A549 (cell line): ENCODE measurements at regions not wholly inside any gene's neighbourhood (a gene's known extent, or its start where the extent isn't known, plus 50 kb on each side); places are given as distances from the start of the nearest gene placed in this dataset.

Experiments used
- BHLHE40 ChIP-seq: IDR thresholded peaks from 2 replicates; pipeline ENCODE4 v1.6.1; 2012; ENCODE audit warnings: low read depth, low read length, inconsistent platforms
- ELK1 ChIP-seq: fragments of 150-350 bp; IDR thresholded peaks from 2 replicates; pipeline ENCODE4 v1.6.1; 2014; ENCODE audit warnings: low read depth, mild to moderate bottlenecking, low read length
- NFE2L2 ChIP-seq: fragments of 150-350 bp; conservative IDR thresholded peaks from 2 replicates; pipeline ENCODE4 v1.6.1; 2014; ENCODE audit warnings: low read length
- RAD21 ChIP-seq, 2 experiments: fragments of >200 bp in 1 of 2; sonication (Bioruptor Twin) in 1 of 2; formaldehyde crosslinking in 1 of 2; IDR thresholded peaks in 1 of 2; conservative IDR thresholded peaks in 1 of 2; 2 replicates in 1 of 2; 3 replicates in 1 of 2; pipeline ENCODE4 v1.6.1; 2012 to 2018; ENCODE audit warnings: inconsistent platforms in 1 of 2
- TF ChIP-seq, protein P1 (sequence below): fragments of >200 bp; sonication (Bioruptor Twin); formaldehyde crosslinking; IDR thresholded peaks from 3 replicates; pipeline ENCODE4 v1.5.1; 2016
- TF ChIP-seq, protein P2 (sequence below): fragments of 450-650 bp; IDR thresholded peaks from 2 replicates; pipeline ENCODE4 v1.6.1; 2014; ENCODE audit warnings: antibody characterized with exemption

DNA sequence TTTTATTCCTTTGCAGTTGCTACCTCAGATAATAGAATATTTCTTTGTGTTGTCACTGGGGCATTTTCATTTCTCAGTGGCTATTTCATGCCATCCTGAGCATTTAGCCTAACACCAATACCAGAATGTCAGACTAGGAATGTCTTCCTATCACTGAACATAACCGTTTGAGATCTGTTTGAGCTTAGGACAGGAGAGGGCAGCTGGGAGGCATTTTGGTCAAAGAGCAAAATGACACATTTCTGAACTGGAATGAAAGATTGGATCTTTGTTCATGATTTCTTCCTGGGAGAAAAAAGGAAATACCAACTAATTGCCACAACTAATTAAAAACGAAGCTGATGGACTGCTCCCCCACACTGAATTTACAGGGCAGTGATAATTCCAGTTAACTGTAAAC, 921.3 kb upstream of the NR2F2 start:
- TF ChIP-seq, protein P1, sequence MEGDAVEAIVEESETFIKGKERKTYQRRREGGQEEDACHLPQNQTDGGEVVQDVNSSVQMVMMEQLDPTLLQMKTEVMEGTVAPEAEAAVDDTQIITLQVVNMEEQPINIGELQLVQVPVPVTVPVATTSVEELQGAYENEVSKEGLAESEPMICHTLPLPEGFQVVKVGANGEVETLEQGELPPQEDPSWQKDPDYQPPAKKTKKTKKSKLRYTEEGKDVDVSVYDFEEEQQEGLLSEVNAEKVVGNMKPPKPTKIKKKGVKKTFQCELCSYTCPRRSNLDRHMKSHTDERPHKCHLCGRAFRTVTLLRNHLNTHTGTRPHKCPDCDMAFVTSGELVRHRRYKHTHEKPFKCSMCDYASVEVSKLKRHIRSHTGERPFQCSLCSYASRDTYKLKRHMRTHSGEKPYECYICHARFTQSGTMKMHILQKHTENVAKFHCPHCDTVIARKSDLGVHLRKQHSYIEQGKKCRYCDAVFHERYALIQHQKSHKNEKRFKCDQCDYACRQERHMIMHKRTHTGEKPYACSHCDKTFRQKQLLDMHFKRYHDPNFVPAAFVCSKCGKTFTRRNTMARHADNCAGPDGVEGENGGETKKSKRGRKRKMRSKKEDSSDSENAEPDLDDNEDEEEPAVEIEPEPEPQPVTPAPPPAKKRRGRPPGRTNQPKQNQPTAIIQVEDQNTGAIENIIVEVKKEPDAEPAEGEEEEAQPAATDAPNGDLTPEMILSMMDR: no peak
- TF ChIP-seq, protein P2, sequence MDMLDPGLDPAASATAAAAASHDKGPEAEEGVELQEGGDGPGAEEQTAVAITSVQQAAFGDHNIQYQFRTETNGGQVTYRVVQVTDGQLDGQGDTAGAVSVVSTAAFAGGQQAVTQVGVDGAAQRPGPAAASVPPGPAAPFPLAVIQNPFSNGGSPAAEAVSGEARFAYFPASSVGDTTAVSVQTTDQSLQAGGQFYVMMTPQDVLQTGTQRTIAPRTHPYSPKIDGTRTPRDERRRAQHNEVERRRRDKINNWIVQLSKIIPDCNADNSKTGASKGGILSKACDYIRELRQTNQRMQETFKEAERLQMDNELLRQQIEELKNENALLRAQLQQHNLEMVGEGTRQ: no peak
- TF ChIP-seq ELK1: no peak
- no peak for TF ChIP-seq RAD21 (conservative IDR thresholded peaks at IDR 0.05 in 1 of 2, IDR thresholded peaks at IDR 0.05 in 1 of 2)
- no peak for TF ChIP-seq NFE2L2
- TF ChIP-seq BHLHE40: no peak
